Keratinocyte (primary cell): ENCODE measurements at regions not wholly inside any gene's neighbourhood (a gene's known extent, or its start where the extent isn't known, plus 50 kb on each side); places are given as distances from the start of the nearest gene placed in this dataset.

ENCODE experiments used
- CTCF ChIP-seq, 3 experiments: IDR thresholded peaks in 1 of 3; conservative IDR thresholded peaks in 1 of 3; optimal IDR thresholded peaks in 1 of 3; 2 replicates in 2 of 3; 3 replicates in 1 of 3; pipeline versions ENCODE3 to v1.5.1; 2011; ENCODE audit warnings: low read length in 3 of 3, mild to moderate bottlenecking in 3 of 3, moderate library complexity in 2 of 3, control low read depth in 1 of 3, inconsistent platforms in 1 of 3; ENCODE audit not compliant: insufficient read depth in 2 of 3; ENCODE audit errors: extremely low read depth in 1 of 3
- EZH2 ChIP-seq: IDR thresholded peaks from one replicate; pipeline ENCODE4 v1.6.1; 2012; ENCODE audit warnings: inconsistent platforms, mild to moderate bottlenecking, low read length, moderate library complexity

- TF ChIP-seq CTCF (optimal IDR thresholded peaks at IDR 0.05 in 1 of 3, IDR thresholded peaks at IDR 0.05 in 1 of 3, conservative IDR thresholded peaks at IDR 0.05 in 1 of 3; ENCODE audit: extremely low read depth in 1 of 3, insufficient read depth in 2 of 3, low read length in 3 of 3) (no peak), EZH2 (no peak)
Observed at GRCh38 chr3:23115171-23115877, 87.8 kb upstream of the UBE2E2 start.
